ENCODE measurements at regions not wholly inside any gene's neighbourhood (a gene's known extent, or its start where the extent isn't known, plus 50 kb on each side); places are given as distances from the start of the nearest gene placed in this dataset.

DNA sequence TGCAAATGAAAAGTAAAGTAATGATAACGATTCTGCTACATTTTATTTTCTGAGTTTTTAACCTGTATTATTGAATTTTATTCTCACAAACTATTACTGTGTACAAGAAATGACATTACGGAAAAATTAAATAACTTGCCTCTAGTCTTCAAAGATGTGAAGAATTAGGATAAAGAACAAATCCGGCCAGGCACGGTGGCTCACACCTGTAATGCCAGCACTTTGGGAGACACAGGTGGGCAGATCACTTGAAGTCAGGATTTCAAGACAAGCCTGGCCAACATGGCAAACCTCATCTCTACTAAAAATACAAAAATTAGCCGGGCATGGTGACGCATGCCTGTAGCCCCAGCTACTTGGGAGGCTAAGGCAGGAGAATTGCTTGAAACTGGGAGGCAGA is 1584.4 kb upstream of the SEL1L start:
- Histone ChIP-seq H3K4me1 (ENCODE audit: control insufficient read depth in 1 of 2, insufficient read depth in 2 of 2, low read length in 2 of 2) (no peaks in the 10 kb centered on the region), H3K27ac (ENCODE audit: low read length) (no peak overlapping the region), H3K9me3 (ENCODE audit: control insufficient read depth in 1 of 2, low read length in 2 of 2) (no peaks in the 10 kb centered on the region), H3K4me3 (ENCODE audit: low read depth in 1 of 2, low read length in 2 of 2) (no peak overlapping the region), H3K36me3 (ENCODE audit: control insufficient read depth in 1 of 2, insufficient read depth in 2 of 2, low read length in 2 of 2) (no peaks in the 10 kb centered on the region), H3K27me3 (ENCODE audit: low read depth, low read length) (no peaks in the 10 kb centered on the region)

DNA sequence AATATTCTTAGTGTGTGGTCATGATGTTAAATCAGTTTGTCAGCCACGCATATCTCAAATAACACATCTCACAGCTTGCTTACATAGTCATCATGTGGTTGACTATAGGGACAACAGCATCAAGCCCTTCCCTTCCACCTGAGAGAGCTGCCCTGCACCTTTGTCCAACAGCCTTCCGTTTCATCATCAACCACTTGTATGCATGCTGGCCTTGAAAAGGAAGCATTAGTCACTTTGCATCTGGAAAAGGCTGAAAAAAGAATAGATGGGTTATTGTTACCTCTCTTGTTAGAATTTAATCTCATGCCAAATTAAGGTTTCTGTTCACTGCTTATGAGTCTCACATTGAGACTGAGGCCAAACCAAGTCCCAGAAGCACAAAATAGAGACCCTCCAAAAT is 1586.5 kb upstream of the SEL1L start:
- Histone ChIP-seq H3K36me3 (ENCODE audit: control insufficient read depth in 1 of 2, insufficient read depth in 2 of 2, low read length in 2 of 2) (no peaks in the 10 kb centered on the region), H3K4me3 (ENCODE audit: low read depth in 1 of 2, low read length in 2 of 2) (no peak overlapping the region), H3K4me1 (ENCODE audit: control insufficient read depth in 1 of 2, insufficient read depth in 2 of 2, low read length in 2 of 2) (no peaks in the 10 kb centered on the region), H3K27me3 (ENCODE audit: low read depth, low read length) (no peaks in the 10 kb centered on the region), H3K9me3 (ENCODE audit: control insufficient read depth in 1 of 2, low read length in 2 of 2) (no peaks in the 10 kb centered on the region), H3K27ac (ENCODE audit: low read length) (no peak overlapping the region)

DNA sequence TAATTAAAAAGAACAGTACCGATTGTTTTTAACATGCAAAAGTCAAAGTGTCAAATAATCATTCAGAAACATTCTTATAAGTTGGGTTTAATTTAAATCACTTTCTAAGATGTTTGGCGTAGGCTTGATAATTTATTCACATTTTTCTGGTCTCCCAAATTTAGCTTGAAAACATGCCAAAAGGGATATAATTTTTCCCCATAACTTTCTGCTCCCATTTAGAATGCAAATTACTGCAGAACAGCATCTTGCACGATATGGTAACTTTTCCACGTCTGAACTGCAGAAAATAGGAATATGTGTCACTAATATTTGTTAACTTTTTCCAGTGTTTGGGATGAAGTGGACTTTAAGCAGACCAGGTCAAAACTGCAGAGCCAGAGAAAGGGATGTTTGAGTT is 1592.4 kb upstream of the SEL1L start:
- Histone ChIP-seq H3K27me3 (ENCODE audit: low read depth, low read length) (no peaks in the 10 kb centered on the region), H3K9me3 (ENCODE audit: control insufficient read depth in 1 of 2, low read length in 2 of 2) (no peaks in the 10 kb centered on the region), H3K4me3 (ENCODE audit: low read depth in 1 of 2, low read length in 2 of 2) (no peak overlapping the region), H3K27ac (ENCODE audit: low read length) (no peak overlapping the region), H3K36me3 (ENCODE audit: control insufficient read depth in 1 of 2, insufficient read depth in 2 of 2, low read length in 2 of 2) (no peaks in the 10 kb centered on the region), H3K4me1 (ENCODE audit: control insufficient read depth in 1 of 2, insufficient read depth in 2 of 2, low read length in 2 of 2) (no peaks in the 10 kb centered on the region)

DNA sequence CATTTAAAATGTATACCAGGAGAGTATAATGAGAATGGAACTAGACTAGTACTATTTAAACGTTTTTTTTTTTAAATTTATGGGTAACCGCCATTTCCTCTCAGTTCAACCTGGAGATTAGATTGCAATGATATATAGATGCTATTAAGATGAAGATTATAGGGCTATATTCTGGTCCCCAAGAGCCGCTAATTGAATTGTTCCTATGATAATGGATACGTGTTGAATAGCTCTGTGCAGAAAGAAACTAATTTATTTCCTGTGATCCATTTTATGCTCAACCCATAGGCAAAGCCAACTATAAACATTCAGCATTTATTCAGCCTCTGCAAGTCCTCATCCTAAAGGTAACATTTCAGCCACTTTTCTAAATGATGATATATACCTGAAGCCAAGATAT is 1595.1 kb upstream of the SEL1L start:
- no peaks in the 10 kb centered on the region for H3K36me3 ChIP-seq (ENCODE audit: control insufficient read depth in 1 of 2, insufficient read depth in 2 of 2, low read length in 2 of 2)
- H3K4me1 ChIP-seq (ENCODE audit: control insufficient read depth in 1 of 2, insufficient read depth in 2 of 2, low read length in 2 of 2): no peaks in the 10 kb centered on the region
- no peaks in the 10 kb centered on the region for H3K9me3 ChIP-seq (ENCODE audit: control insufficient read depth in 1 of 2, low read length in 2 of 2)
- no peaks in the 10 kb centered on the region for H3K27me3 ChIP-seq (ENCODE audit: low read depth, low read length)
- H3K27ac ChIP-seq (ENCODE audit: low read length): no peak overlapping the region
- H3K4me3 ChIP-seq (ENCODE audit: low read depth in 1 of 2, low read length in 2 of 2): no peak overlapping the region

DNA sequence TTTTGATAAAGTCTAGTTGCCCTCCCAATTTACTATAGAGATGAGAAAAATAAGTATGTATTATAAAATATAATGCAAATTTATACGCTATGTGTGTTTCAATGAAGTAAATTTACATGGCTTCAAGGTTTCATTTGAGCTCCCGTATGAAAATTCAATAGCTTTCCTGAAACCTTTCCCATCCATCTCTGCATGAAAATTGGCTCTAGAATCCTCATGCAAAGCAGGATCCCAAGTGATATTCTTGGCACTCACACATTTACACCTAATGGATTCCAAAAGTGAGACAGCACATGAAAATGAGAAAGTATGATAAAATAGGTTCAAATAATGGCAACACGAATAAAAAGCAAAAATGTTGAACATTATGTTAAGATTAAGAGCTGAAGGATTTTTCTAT is 1595.8 kb upstream of the SEL1L start:
- H3K9me3 ChIP-seq (ENCODE audit: control insufficient read depth in 1 of 2, low read length in 2 of 2): no peaks in the 10 kb centered on the region
- no peak overlapping the region for H3K27ac ChIP-seq (ENCODE audit: low read length)
- H3K4me3 ChIP-seq (ENCODE audit: low read depth in 1 of 2, low read length in 2 of 2): no peak overlapping the region
- H3K27me3 ChIP-seq (ENCODE audit: low read depth, low read length): no peaks in the 10 kb centered on the region
- no peaks in the 10 kb centered on the region for H3K4me1 ChIP-seq (ENCODE audit: control insufficient read depth in 1 of 2, insufficient read depth in 2 of 2, low read length in 2 of 2)
- H3K36me3 ChIP-seq (ENCODE audit: control insufficient read depth in 1 of 2, insufficient read depth in 2 of 2, low read length in 2 of 2): no peaks in the 10 kb centered on the region

DNA sequence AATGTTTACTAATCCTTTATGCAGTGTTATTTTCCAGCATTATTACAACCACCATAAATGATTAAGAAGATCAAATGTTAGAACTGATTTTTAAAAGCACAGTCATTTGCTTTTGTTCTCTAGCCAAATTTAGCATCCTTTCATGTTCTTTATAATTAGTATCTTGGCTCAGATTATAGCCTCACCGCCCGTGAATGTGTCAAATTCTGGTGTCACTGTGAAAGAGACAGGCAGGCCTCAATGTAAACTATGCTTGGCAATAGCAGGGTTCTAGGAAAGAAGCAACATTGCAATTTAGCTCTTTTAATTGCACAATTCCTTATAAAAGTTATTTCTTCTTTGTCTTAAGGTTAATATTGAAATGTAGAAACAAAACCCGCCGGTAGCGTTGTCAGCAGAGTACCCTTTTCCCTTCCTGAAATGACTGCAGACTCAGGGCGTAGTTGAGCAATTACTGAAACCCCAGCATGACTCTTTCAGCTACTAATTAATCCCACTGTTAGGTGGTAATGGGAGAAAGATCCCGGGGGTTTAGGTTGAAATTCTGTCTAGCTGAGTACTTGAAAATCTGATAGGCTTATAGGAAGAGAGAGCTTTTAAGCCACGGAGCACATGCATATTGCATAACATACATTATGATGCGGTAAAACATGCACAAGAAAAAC is 1600.5 kb upstream of the SEL1L start:
- Histone ChIP-seq H3K36me3 (ENCODE audit: control insufficient read depth in 1 of 2, insufficient read depth in 2 of 2, low read length in 2 of 2) (no peaks in the 10 kb centered on the region), H3K27me3 (ENCODE audit: low read depth, low read length) (no peaks in the 10 kb centered on the region), H3K9me3 (ENCODE audit: control insufficient read depth in 1 of 2, low read length in 2 of 2) (no peaks in the 10 kb centered on the region), H3K27ac (ENCODE audit: low read length) (no peak overlapping the region), H3K4me1 (ENCODE audit: control insufficient read depth in 1 of 2, insufficient read depth in 2 of 2, low read length in 2 of 2) (no peaks in the 10 kb centered on the region), H3K4me3 (ENCODE audit: low read depth in 1 of 2, low read length in 2 of 2) (no peak overlapping the region)

DNA sequence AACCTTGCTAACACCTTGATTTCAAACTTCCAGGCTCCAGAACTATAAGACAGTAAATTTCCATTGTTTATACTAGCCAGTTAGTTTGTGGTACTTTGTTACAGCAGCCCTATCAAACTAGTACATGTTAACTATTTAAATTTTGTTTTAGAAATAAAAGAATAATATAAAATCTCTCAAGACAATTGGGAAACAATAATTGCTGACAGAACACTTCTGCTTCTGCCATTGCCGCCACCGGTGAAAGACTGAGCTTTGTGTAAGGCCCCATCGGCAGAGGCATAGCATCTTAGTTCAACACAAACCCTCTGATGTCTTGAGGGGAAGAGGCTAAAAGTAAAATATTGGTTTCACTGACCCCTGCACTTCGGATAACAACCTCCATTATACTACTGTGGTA is 1607.1 kb upstream of the SEL1L start:
- H3K9me3 ChIP-seq (ENCODE audit: control insufficient read depth in 1 of 2, low read length in 2 of 2): no peaks in the 10 kb centered on the region
- H3K27ac ChIP-seq (ENCODE audit: low read length): no peak overlapping the region
- H3K27me3 ChIP-seq (ENCODE audit: low read depth, low read length): no peaks in the 10 kb centered on the region
- H3K4me1 ChIP-seq (ENCODE audit: control insufficient read depth in 1 of 2, insufficient read depth in 2 of 2, low read length in 2 of 2): no peaks in the 10 kb centered on the region
- no peaks in the 10 kb centered on the region for H3K36me3 ChIP-seq (ENCODE audit: control insufficient read depth in 1 of 2, insufficient read depth in 2 of 2, low read length in 2 of 2)
- no peak overlapping the region for H3K4me3 ChIP-seq (ENCODE audit: low read depth in 1 of 2, low read length in 2 of 2)

DNA sequence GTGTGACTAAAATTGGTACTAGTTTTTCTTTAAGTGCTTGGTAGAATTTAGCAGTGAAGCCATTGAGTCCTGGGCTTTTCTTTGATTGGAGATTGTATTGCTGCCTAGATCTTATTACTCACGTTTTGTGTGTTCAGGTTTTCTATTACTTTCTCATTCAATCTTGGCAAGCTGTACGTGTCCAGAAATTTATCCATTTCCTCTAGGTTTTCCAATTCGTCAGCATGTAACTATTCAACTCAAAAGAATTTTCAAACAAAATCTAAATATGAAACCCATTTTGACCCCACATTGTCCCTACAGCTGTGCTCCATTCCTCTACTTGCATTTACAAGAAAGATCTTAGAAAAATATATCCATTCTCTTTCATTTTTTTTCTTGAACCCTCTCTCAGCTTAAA is 1613.4 kb upstream of the SEL1L start:
- Histone ChIP-seq H3K4me3 (ENCODE audit: low read depth in 1 of 2, low read length in 2 of 2) (no peak overlapping the region), H3K36me3 (ENCODE audit: control insufficient read depth in 1 of 2, insufficient read depth in 2 of 2, low read length in 2 of 2) (no peaks in the 10 kb centered on the region), H3K9me3 (ENCODE audit: control insufficient read depth in 1 of 2, low read length in 2 of 2) (no peaks in the 10 kb centered on the region), H3K4me1 (ENCODE audit: control insufficient read depth in 1 of 2, insufficient read depth in 2 of 2, low read length in 2 of 2) (no peaks in the 10 kb centered on the region), H3K27me3 (ENCODE audit: low read depth, low read length) (no peaks in the 10 kb centered on the region), H3K27ac (ENCODE audit: low read length) (no peak overlapping the region)

DNA sequence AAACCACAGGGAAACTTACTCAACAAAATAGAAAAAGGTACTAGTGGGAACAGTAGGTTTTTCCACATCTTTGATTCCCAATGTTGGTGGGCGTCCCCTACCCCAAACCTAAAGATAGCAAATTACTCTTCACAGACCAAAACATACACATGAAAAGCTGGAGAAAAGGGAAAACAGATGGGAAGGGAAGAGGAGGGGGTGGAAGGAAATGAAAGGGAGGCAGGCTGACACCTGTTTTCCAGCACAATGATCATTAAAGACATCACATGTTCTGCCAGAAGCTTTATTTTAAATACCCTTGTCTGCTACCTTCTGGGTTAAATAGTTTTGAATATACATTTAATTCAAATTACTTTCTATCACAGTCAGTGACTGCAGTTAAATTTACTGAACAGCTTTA is 1617.9 kb upstream of the SEL1L start:
- Histone ChIP-seq H3K9me3 (ENCODE audit: control insufficient read depth in 1 of 2, low read length in 2 of 2) (no peaks in the 10 kb centered on the region), H3K36me3 (ENCODE audit: control insufficient read depth in 1 of 2, insufficient read depth in 2 of 2, low read length in 2 of 2) (no peaks in the 10 kb centered on the region), H3K27me3 (ENCODE audit: low read depth, low read length) (no peaks in the 10 kb centered on the region), H3K27ac (ENCODE audit: low read length) (no peak overlapping the region), H3K4me1 (ENCODE audit: control insufficient read depth in 1 of 2, insufficient read depth in 2 of 2, low read length in 2 of 2) (no peaks in the 10 kb centered on the region), H3K4me3 (ENCODE audit: low read depth in 1 of 2, low read length in 2 of 2) (no peak overlapping the region)

DNA sequence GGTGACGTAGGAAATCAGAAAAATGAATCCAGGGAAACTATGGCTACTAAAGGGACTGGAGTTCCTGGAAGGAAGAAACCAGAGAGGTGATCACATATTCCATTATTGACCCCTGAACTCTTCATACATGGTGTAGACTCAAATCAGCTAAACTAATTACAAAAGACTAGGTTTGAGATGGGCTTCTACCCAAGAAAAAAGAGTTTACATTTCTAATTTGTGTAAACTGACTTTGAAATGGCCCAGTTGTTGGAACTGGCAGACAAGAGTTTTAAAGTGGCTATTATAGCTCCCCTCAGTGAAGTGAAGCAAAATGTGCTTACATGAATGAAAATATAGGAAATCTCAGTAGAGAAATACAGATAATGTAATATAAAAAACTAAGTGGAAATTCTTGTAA is 1619.4 kb upstream of the SEL1L start:
- no peaks in the 10 kb centered on the region for H3K27me3 ChIP-seq (ENCODE audit: low read depth, low read length)
- H3K9me3 ChIP-seq (ENCODE audit: control insufficient read depth in 1 of 2, low read length in 2 of 2): no peaks in the 10 kb centered on the region
- H3K27ac ChIP-seq (ENCODE audit: low read length): no peak overlapping the region
- no peaks in the 10 kb centered on the region for H3K36me3 ChIP-seq (ENCODE audit: control insufficient read depth in 1 of 2, insufficient read depth in 2 of 2, low read length in 2 of 2)
- no peaks in the 10 kb centered on the region for H3K4me1 ChIP-seq (ENCODE audit: control insufficient read depth in 1 of 2, insufficient read depth in 2 of 2, low read length in 2 of 2)
- no peak overlapping the region for H3K4me3 ChIP-seq (ENCODE audit: low read depth in 1 of 2, low read length in 2 of 2)

DNA sequence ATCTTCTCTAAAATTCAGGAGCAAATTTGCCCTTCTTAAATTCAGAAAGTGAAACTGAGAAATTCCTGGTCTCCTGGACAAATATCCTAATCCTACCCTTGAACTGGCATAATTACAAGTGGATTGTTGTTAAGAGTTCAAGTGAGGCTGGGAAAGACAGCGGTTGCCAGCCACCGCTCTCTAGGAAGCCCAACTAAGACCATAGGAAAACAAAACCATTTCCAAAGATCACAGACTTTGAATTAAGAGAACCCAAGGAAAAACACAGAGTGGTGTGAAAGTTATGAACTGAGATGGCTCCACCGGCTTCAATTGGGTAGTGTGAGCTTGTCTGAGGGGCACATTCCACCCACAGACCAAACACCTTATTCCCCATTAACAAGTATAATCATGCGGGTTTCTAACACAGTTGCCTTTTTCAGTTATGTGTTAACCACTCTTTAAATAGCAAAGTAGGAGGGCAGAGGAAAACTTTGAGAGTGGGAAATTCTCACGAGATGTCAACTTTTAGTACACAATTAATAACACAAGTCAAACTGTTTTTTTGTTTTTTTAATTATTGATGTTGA is 1628.8 kb upstream of the SEL1L start:
- no peak overlapping the region for H3K4me3 ChIP-seq (ENCODE audit: low read depth in 1 of 2, low read length in 2 of 2)
- H3K9me3 ChIP-seq (ENCODE audit: control insufficient read depth in 1 of 2, low read length in 2 of 2): no peaks in the 10 kb centered on the region
- H3K27ac ChIP-seq (ENCODE audit: low read length): no peak overlapping the region
- H3K36me3 ChIP-seq (ENCODE audit: control insufficient read depth in 1 of 2, insufficient read depth in 2 of 2, low read length in 2 of 2): no peaks in the 10 kb centered on the region
- H3K4me1 ChIP-seq (ENCODE audit: control insufficient read depth in 1 of 2, insufficient read depth in 2 of 2, low read length in 2 of 2): no peaks in the 10 kb centered on the region
- no peaks in the 10 kb centered on the region for H3K27me3 ChIP-seq (ENCODE audit: low read depth, low read length)

DNA sequence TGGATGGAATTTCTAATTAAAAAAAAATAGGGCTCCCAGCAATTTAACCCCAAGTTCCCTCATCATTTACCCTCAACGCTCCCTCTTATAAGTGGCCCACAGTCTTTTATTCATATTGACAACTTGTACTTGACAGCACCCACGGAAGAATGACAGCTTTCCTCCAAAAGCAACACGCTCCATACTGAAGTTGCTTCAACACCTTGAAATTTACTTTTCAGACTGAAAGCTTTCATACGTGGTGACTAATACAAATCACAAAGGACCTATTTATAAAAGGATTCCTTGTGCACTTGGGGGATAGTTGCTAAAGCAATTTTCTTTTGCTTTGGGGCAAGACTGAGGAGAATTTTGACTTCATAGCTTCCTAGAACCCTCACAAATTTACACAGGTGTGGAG is 1629.4 kb upstream of the SEL1L start:
- Histone ChIP-seq H3K9me3 (ENCODE audit: control insufficient read depth in 1 of 2, low read length in 2 of 2) (no peaks in the 10 kb centered on the region), H3K27ac (ENCODE audit: low read length) (no peak overlapping the region), H3K36me3 (ENCODE audit: control insufficient read depth in 1 of 2, insufficient read depth in 2 of 2, low read length in 2 of 2) (no peaks in the 10 kb centered on the region), H3K4me3 (ENCODE audit: low read depth in 1 of 2, low read length in 2 of 2) (no peak overlapping the region), H3K4me1 (ENCODE audit: control insufficient read depth in 1 of 2, insufficient read depth in 2 of 2, low read length in 2 of 2) (no peaks in the 10 kb centered on the region), H3K27me3 (ENCODE audit: low read depth, low read length) (no peaks in the 10 kb centered on the region)
